Effector memory CD8-positive, alpha-beta T cell (primary cell): ENCODE measurements at regions not wholly inside any gene's neighbourhood (a gene's known extent, or its start where the extent isn't known, plus 50 kb on each side); places are given as distances from the start of the nearest gene placed in this dataset.

Source experiments
- ATAC-seq: fragments of 150-1000 bp; cut with Tn5 transposase; replicated peaks from 2 replicates; pipeline ENCODE4 v1.10.0; 2021; ENCODE audit warnings: mild to moderate bottlenecking, moderate library complexity
- DNase-seq, 3 experiments: peaks; one replicate each; pipeline ENCODE4 v3.0.0; 2021
- H3K27ac Mint-ChIP-seq, 2 donors: one replicate each; pipeline ENCODE4 v1.8.0; 2022; ENCODE audit warnings: mild to moderate bottlenecking in 2 of 2, mixed read lengths in 2 of 2, moderate library complexity in 2 of 2
- H3K27me3 Mint-ChIP-seq, 2 donors: one replicate each; pipeline ENCODE4 v1.8.0; 2022; ENCODE audit warnings: mixed read lengths in 2 of 2
- H3K36me3 Mint-ChIP-seq: one replicate; pipeline ENCODE4 v1.8.0; 2022; ENCODE audit warnings: mild to moderate bottlenecking, moderate library complexity, mixed read lengths; ENCODE audit not compliant: insufficient read depth
- H3K4me1 Mint-ChIP-seq, 2 donors: one replicate each; pipeline ENCODE4 v1.8.0; 2022; ENCODE audit warnings: low read depth in 2 of 2, mixed read lengths in 2 of 2
- H3K4me3 Mint-ChIP-seq, 2 donors: one replicate each; pipeline ENCODE4 v1.8.0; 2022; ENCODE audit warnings: mild to moderate bottlenecking in 2 of 2, mixed read lengths in 2 of 2, moderate library complexity in 2 of 2
- H3K9me3 Mint-ChIP-seq, 2 donors: one replicate each; pipeline ENCODE4 v1.8.0; 2022; ENCODE audit warnings: mixed read lengths in 2 of 2

- Mint-ChIP-seq H3K27me3 (no peaks in the 10 kb centered on the region), H3K36me3 (no peaks in the 10 kb centered on the region), H3K4me3 (no peak overlapping the region), H3K27ac (no peak overlapping the region), H3K4me1 (no peaks in the 10 kb centered on the region), H3K9me3 (peaks cover 0 to 11% of the 10 kb centered on the region in 2 donors)
- ATAC-seq (no peak), DNase-seq (no peak)
Observed at GRCh38 chr10:85213493-85213892, 885.1 kb downstream of the CCSER2 start.

GRCh38 chr10:85222300-85222699 is 893.9 kb downstream of the CCSER2 start:
- no peak overlapping the region for H3K27ac Mint-ChIP-seq
- H3K36me3 Mint-ChIP-seq: peaks cover 2% of the 10 kb centered on the region
- no peaks in the 10 kb centered on the region for H3K4me1 Mint-ChIP-seq
- no peaks in the 10 kb centered on the region for H3K27me3 Mint-ChIP-seq
- DNase-seq (no peak), ATAC-seq (no peak)
- H3K4me3 Mint-ChIP-seq: no peak overlapping the region
- H3K9me3 Mint-ChIP-seq: peaks cover 5 to 11% of the 10 kb centered on the region in 2 donors

GRCh38 chr10:85224366-85224940 is 896.1 kb downstream of the CCSER2 start:
- Mint-ChIP-seq H3K36me3 (peaks cover 2% of the 10 kb centered on the region), H3K4me1 (no peaks in the 10 kb centered on the region), H3K27ac (no peak overlapping the region), H3K4me3 (no peak overlapping the region), H3K27me3 (no peaks in the 10 kb centered on the region), H3K9me3 (peaks cover 0 to 6% of the 10 kb centered on the region in 2 donors)
- ATAC-seq (no peak), DNase-seq (no peak)

- no peak for ATAC-seq
- no peaks in the 10 kb centered on the region for H3K27me3 Mint-ChIP-seq
- H3K27ac Mint-ChIP-seq: no peak overlapping the region
- no peak for DNase-seq
- H3K4me3 Mint-ChIP-seq: no peak overlapping the region
- H3K36me3 Mint-ChIP-seq: peaks cover 2% of the 10 kb centered on the region
- H3K4me1 Mint-ChIP-seq: no peaks in the 10 kb centered on the region
- H3K9me3 Mint-ChIP-seq: peaks cover 0 to 4% of the 10 kb centered on the region in 2 donors
Observed at GRCh38 chr10:85225311-85225710, 896.9 kb downstream of the CCSER2 start.

GRCh38 chr10:85226596-85226995 is 898.2 kb downstream of the CCSER2 start:
- ATAC-seq: no peak
- Mint-ChIP-seq H3K27me3 (no peaks in the 10 kb centered on the region), H3K36me3 (peaks cover 2% of the 10 kb centered on the region), H3K9me3 (peaks cover 0 to 4% of the 10 kb centered on the region in 2 donors), H3K27ac (no peak overlapping the region), H3K4me3 (no peak overlapping the region), H3K4me1 (no peaks in the 10 kb centered on the region)
- no peak for DNase-seq

GRCh38 chr10:85228726-85229125 is 900.3 kb downstream of the CCSER2 start:
- ATAC-seq: no peak
- no peak overlapping the region for H3K27ac Mint-ChIP-seq
- H3K9me3 Mint-ChIP-seq: peaks cover 0 to 4% of the 10 kb centered on the region in 2 donors

GRCh38 chr10:85231534-85232270 is 903.3 kb downstream of the CCSER2 start:
- Mint-ChIP-seq H3K9me3 (peaks cover 0 to 2% of the 10 kb centered on the region in 2 donors), H3K4me3 (no peak overlapping the region), H3K27ac (no peak overlapping the region), H3K27me3 (no peaks in the 10 kb centered on the region), H3K4me1 (no peaks in the 10 kb centered on the region), H3K36me3 (no peaks in the 10 kb centered on the region)
- DNase-seq (no peak), ATAC-seq (no peak)

More at GRCh38 chr10:85228726-85229125, 900.3 kb downstream of the CCSER2 start:
- no peak overlapping the region for H3K4me3 Mint-ChIP-seq
- no peaks in the 10 kb centered on the region for H3K27me3 Mint-ChIP-seq
- peaks cover 2% of the 10 kb centered on the region for H3K36me3 Mint-ChIP-seq
- no peaks in the 10 kb centered on the region for H3K4me1 Mint-ChIP-seq
- no peak for DNase-seq

GRCh38 chr10:85235258-85235657 is 906.9 kb downstream of the CCSER2 start:
- peaks cover 5 to 7% of the 10 kb centered on the region in 2 donors for H3K9me3 Mint-ChIP-seq
- no peaks in the 10 kb centered on the region for H3K27me3 Mint-ChIP-seq
- DNase-seq: no peak
- H3K27ac Mint-ChIP-seq: no peak overlapping the region
- no peaks in the 10 kb centered on the region for H3K4me1 Mint-ChIP-seq
- no peak for ATAC-seq
- no peaks in the 10 kb centered on the region for H3K36me3 Mint-ChIP-seq
- no peak overlapping the region for H3K4me3 Mint-ChIP-seq

- ATAC-seq (no peak), DNase-seq (no peak)
- no peaks in the 10 kb centered on the region for H3K4me1 Mint-ChIP-seq
- H3K4me3 Mint-ChIP-seq: no peak overlapping the region
- H3K27ac Mint-ChIP-seq: no peak overlapping the region
- no peaks in the 10 kb centered on the region for H3K27me3 Mint-ChIP-seq
- H3K36me3 Mint-ChIP-seq: no peaks in the 10 kb centered on the region
- peaks cover 5 to 7% of the 10 kb centered on the region in 2 donors for H3K9me3 Mint-ChIP-seq
Observed at GRCh38 chr10:85238676-85239075, 910.3 kb downstream of the CCSER2 start.

- Mint-ChIP-seq H3K4me1 (no peaks in the 10 kb centered on the region), H3K27ac (no peak overlapping the region)
- no peak for ATAC-seq
Observed at GRCh38 chr10:85250304-85250703, 921.9 kb downstream of the CCSER2 start.

GRCh38 chr10:85256481-85256880 is 928.1 kb downstream of the CCSER2 start:
- Mint-ChIP-seq H3K27ac (no peak overlapping the region), H3K9me3 (peaks cover 5 to 23% of the 10 kb centered on the region in 2 donors), H3K4me3 (no peak overlapping the region), H3K36me3 (no peaks in the 10 kb centered on the region), H3K27me3 (no peaks in the 10 kb centered on the region), H3K4me1 (no peaks in the 10 kb centered on the region)
- DNase-seq: no peak
- no peak for ATAC-seq

More at GRCh38 chr10:85250304-85250703, 921.9 kb downstream of the CCSER2 start:
- Mint-ChIP-seq H3K27me3 (no peaks in the 10 kb centered on the region), H3K9me3 (peaks cover under 1 to 2% of the 10 kb centered on the region in 2 donors), H3K36me3 (no peaks in the 10 kb centered on the region), H3K4me3 (no peak overlapping the region)
- DNase-seq: no peak

- peaks cover 5 to 23% of the 10 kb centered on the region in 2 donors for H3K9me3 Mint-ChIP-seq
- no peak overlapping the region for H3K27ac Mint-ChIP-seq
- H3K4me1 Mint-ChIP-seq: no peaks in the 10 kb centered on the region
- ATAC-seq: no peak
- no peak for DNase-seq
- H3K27me3 Mint-ChIP-seq: no peaks in the 10 kb centered on the region
- H3K36me3 Mint-ChIP-seq: no peaks in the 10 kb centered on the region
- no peak overlapping the region for H3K4me3 Mint-ChIP-seq
Observed at GRCh38 chr10:85259908-85260307, 931.5 kb downstream of the CCSER2 start.

- no peak overlapping the region for H3K4me3 Mint-ChIP-seq
- no peak for DNase-seq
- peaks cover 5 to 17% of the 10 kb centered on the region in 2 donors for H3K9me3 Mint-ChIP-seq
- no peaks in the 10 kb centered on the region for H3K4me1 Mint-ChIP-seq
- no peaks in the 10 kb centered on the region for H3K36me3 Mint-ChIP-seq
- no peak for ATAC-seq
- no peaks in the 10 kb centered on the region for H3K27me3 Mint-ChIP-seq
- no peak overlapping the region for H3K27ac Mint-ChIP-seq
Observed at GRCh38 chr10:85262992-85263391, 934.6 kb downstream of the CCSER2 start.

GRCh38 chr10:85265121-85265520 is 936.7 kb downstream of the CCSER2 start:
- Mint-ChIP-seq H3K27me3 (no peaks in the 10 kb centered on the region), H3K36me3 (no peaks in the 10 kb centered on the region), H3K9me3 (peaks cover 2 to 14% of the 10 kb centered on the region in 2 donors), H3K27ac (no peak overlapping the region), H3K4me1 (no peaks in the 10 kb centered on the region), H3K4me3 (no peak overlapping the region)
- DNase-seq (no peak), ATAC-seq (no peak)
